ENCODE measurements at regions not wholly inside any gene's neighbourhood (a gene's known extent, or its start where the extent isn't known, plus 50 kb on each side); places are given as distances from the start of the nearest gene placed in this dataset.
"Not testable (repeated sequence)": the region's sequence is repeated elsewhere in the genome, so short reads cannot be mapped to it uniquely, and the experiment has no call there.

DNA sequence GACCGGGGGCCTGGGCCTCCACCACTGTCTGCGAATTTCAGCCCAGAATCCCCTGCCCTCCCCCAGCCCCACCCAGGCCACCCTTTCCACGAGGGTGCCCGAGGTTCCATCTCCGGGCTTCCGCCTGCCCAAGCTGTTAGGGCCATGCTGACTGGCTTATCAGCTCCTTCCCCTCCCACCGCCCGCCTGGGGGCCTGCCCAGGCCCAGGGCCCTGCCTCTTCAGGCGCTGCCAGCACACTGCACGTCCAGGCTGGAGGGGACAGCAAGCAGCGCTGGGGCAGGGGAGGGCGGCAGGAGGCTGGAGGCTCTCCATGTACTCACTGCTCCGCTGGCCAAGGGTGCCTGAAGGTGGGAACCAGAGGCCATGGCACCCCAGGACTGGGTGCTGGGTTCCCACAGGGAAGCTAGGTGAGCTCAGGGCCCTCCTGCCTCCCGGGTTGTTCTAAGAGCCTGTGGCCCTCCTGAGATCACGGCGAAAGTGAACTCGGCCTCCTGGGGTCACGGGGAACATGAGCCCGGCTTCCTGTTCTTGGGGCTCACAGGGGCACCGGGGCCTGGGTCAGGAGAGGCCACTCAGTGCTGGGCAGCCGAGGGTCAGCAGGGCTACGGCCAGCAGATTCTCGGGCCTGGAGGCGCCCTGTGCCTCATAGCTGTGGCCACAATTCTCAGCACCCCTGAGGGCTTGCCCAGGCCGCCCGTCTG, 57.7 kb upstream of the EGFL7 start:
- Histone ChIP-seq H3K9me3 (ENCODE audit: control insufficient read depth in 3 of 3, low read length in 3 of 3) (no peaks in the 10 kb centered on the region), H3K27ac (ENCODE audit: low read depth, low read length) (no peak overlapping the region), H3K27me3 (ENCODE audit: control insufficient read depth in 3 of 3, insufficient read depth in 3 of 3, low read length in 3 of 3) (peaks cover 11 to 27% (median 23%) of the 10 kb centered on the region in 3 donors), H3K36me3 (ENCODE audit: control insufficient read depth in 3 of 3, insufficient read depth in 3 of 3, low read length in 3 of 3) (no peaks in the 10 kb centered on the region), H3K9ac (ENCODE audit: low read depth in 1 of 3, low read length in 3 of 3) (no peak overlapping the region), H3K4me1 (ENCODE audit: control insufficient read depth in 3 of 3, insufficient read depth in 3 of 3, low read length in 3 of 3) (peaks cover 7 to 23% (median 7%) of the 10 kb centered on the region in 3 donors), H3K4me3 (ENCODE audit: low read length in 3 of 3) (no peak overlapping the region)

GRCh38 chr9:136603901-136604814, 58.3 kb upstream of the NOTCH1 start:
- Histone ChIP-seq H3K27ac (ENCODE audit: low read depth, low read length) (no peak overlapping the region), H3K4me3 (ENCODE audit: low read length in 3 of 3) (no peak overlapping the region), H3K9me3 (ENCODE audit: control insufficient read depth in 3 of 3, low read length in 3 of 3) (no peaks in the 10 kb centered on the region), H3K4me1 (ENCODE audit: control insufficient read depth in 3 of 3, insufficient read depth in 3 of 3, low read length in 3 of 3) (peaks cover 7 to 22% (median 7%) of the 10 kb centered on the region in 3 donors), H3K36me3 (ENCODE audit: control insufficient read depth in 3 of 3, insufficient read depth in 3 of 3, low read length in 3 of 3) (no peaks in the 10 kb centered on the region), H3K9ac (ENCODE audit: low read depth in 1 of 3, low read length in 3 of 3) (no peak overlapping the region), H3K27me3 (ENCODE audit: control insufficient read depth in 3 of 3, insufficient read depth in 3 of 3, low read length in 3 of 3) (peaks cover 16 to 28% (median 24%) of the 10 kb centered on the region in 3 donors)

GRCh38 chr9:136603216-136603615, 57.4 kb upstream of the NOTCH1 start:
- H3K4me3 ChIP-seq (ENCODE audit: low read length in 3 of 3) = no peak overlapping the region
- no peaks in the 10 kb centered on the region for H3K36me3 ChIP-seq (ENCODE audit: control insufficient read depth in 3 of 3, insufficient read depth in 3 of 3, low read length in 3 of 3)
- no peak overlapping the region for H3K9ac ChIP-seq (ENCODE audit: low read depth in 1 of 3, low read length in 3 of 3)
- no peak overlapping the region for H3K27ac ChIP-seq (ENCODE audit: low read depth, low read length)
- H3K27me3 ChIP-seq (ENCODE audit: control insufficient read depth in 3 of 3, insufficient read depth in 3 of 3, low read length in 3 of 3) = peaks cover 17 to 31% (median 24%) of the 10 kb centered on the region in 3 donors
- peaks cover 7 to 22% (median 7%) of the 10 kb centered on the region in 3 donors for H3K4me1 ChIP-seq (ENCODE audit: control insufficient read depth in 3 of 3, insufficient read depth in 3 of 3, low read length in 3 of 3)
- no peaks in the 10 kb centered on the region for H3K9me3 ChIP-seq (ENCODE audit: control insufficient read depth in 3 of 3, low read length in 3 of 3)

GRCh38 chr9:136602193-136602885, 56.5 kb upstream of the NOTCH1 start:
- peaks cover 17 to 27% (median 24%) of the 10 kb centered on the region in 3 donors for H3K27me3 ChIP-seq (ENCODE audit: control insufficient read depth in 3 of 3, insufficient read depth in 3 of 3, low read length in 3 of 3)
- H3K4me1 ChIP-seq (ENCODE audit: control insufficient read depth in 3 of 3, insufficient read depth in 3 of 3, low read length in 3 of 3) = peaks cover 7 to 19% (median 7%) of the 10 kb centered on the region in 3 donors
- no peak overlapping the region for H3K27ac ChIP-seq (ENCODE audit: low read depth, low read length)
- H3K9me3 ChIP-seq (ENCODE audit: control insufficient read depth in 3 of 3, low read length in 3 of 3) = no peaks in the 10 kb centered on the region
- no peak overlapping the region for H3K4me3 ChIP-seq (ENCODE audit: low read length in 3 of 3)
- H3K36me3 ChIP-seq (ENCODE audit: control insufficient read depth in 3 of 3, insufficient read depth in 3 of 3, low read length in 3 of 3) = no peaks in the 10 kb centered on the region
- no peak overlapping the region for H3K9ac ChIP-seq (ENCODE audit: low read depth in 1 of 3, low read length in 3 of 3)

- H3K27ac ChIP-seq (ENCODE audit: low read depth, low read length); H3K36me3 ChIP-seq (ENCODE audit: control insufficient read depth in 3 of 3, insufficient read depth in 3 of 3, low read length in 3 of 3); H3K4me3 ChIP-seq (ENCODE audit: low read length in 3 of 3); H3K9me3 ChIP-seq (ENCODE audit: control insufficient read depth in 3 of 3, low read length in 3 of 3); H3K9ac ChIP-seq (ENCODE audit: low read depth in 1 of 3, low read length in 3 of 3): not testable (repeated sequence)
- Histone ChIP-seq H3K27me3 (ENCODE audit: control insufficient read depth in 3 of 3, insufficient read depth in 3 of 3, low read length in 3 of 3) (peaks cover 17 to 27% (median 24%) of the 10 kb centered on the region in 3 donors), H3K4me1 (ENCODE audit: control insufficient read depth in 3 of 3, insufficient read depth in 3 of 3, low read length in 3 of 3) (peaks cover 3 to 14% (median 4%) of the 10 kb centered on the region in 3 donors)
Observed at GRCh38 chr9:136601250-136601973, 55.6 kb upstream of the NOTCH1 start.

DNA sequence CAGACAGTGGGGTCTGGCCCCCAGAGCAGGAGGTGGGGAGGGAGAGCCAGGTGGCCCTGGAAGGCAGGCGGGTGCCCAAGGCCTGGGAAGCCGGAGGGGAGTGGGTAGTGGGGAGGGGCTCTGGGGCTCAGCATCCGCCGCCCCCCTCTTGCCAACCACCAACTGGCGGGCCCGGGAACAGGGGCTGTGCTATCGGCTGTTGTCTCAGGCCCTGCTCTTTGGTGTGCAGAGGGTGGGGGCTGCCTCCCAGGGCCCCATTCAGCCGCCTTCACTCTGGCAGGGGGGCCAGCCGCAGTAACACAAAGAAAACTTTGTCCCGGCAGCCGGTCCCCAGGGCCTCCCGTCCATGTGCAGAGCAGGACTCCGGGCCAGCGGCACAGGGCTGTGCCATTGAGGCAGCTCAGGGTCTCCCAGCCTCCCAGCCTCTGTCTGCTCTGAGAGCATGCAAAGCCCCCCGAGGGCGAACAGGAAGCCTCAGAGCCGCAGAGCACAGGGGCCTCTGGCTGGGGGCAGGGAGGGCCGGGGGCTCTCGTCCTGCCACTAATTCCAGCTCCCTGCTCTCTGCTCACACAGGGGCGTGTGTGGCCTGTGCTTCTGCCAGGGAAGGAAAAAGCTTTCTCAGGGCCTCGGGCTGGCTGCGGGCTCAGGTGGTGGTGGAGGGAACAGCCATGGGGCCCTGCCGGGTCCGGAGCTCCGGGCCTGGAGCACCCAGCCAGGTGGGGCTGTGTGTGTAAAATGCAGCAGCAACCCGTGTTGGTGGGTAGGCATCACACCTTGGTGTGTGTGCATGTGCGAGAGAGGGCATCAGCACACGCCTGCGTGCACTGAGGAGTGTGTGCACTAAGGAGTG, 54.2 kb upstream of the NOTCH1 start:
- Histone ChIP-seq H3K4me3 (ENCODE audit: low read length in 3 of 3) (no peak overlapping the region), H3K9me3 (ENCODE audit: control insufficient read depth in 3 of 3, low read length in 3 of 3) (no peaks in the 10 kb centered on the region), H3K9ac (ENCODE audit: low read depth in 1 of 3, low read length in 3 of 3) (no peak overlapping the region), H3K27ac (ENCODE audit: low read depth, low read length) (no peak overlapping the region), H3K4me1 (ENCODE audit: control insufficient read depth in 3 of 3, insufficient read depth in 3 of 3, low read length in 3 of 3) (peaks cover 0 to 4% (median 0%) of the 10 kb centered on the region in 3 donors), H3K36me3 (ENCODE audit: control insufficient read depth in 3 of 3, insufficient read depth in 3 of 3, low read length in 3 of 3) (no peaks in the 10 kb centered on the region), H3K27me3 (ENCODE audit: control insufficient read depth in 3 of 3, insufficient read depth in 3 of 3, low read length in 3 of 3) (peaks cover 17 to 27% (median 24%) of the 10 kb centered on the region in 3 donors)

- no peaks in the 10 kb centered on the region for H3K9me3 ChIP-seq (ENCODE audit: control insufficient read depth in 3 of 3, low read length in 3 of 3)
- H3K4me3 ChIP-seq (ENCODE audit: low read length in 3 of 3) = no peak overlapping the region
- H3K27me3 ChIP-seq (ENCODE audit: control insufficient read depth in 3 of 3, insufficient read depth in 3 of 3, low read length in 3 of 3) = peaks cover 19 to 31% (median 25%) of the 10 kb centered on the region in 3 donors
- H3K36me3 ChIP-seq (ENCODE audit: control insufficient read depth in 3 of 3, insufficient read depth in 3 of 3, low read length in 3 of 3) = no peaks in the 10 kb centered on the region
- H3K27ac ChIP-seq (ENCODE audit: low read depth, low read length) = no peak overlapping the region
- H3K9ac ChIP-seq (ENCODE audit: low read depth in 1 of 3, low read length in 3 of 3) = no peak overlapping the region
- H3K4me1 ChIP-seq (ENCODE audit: control insufficient read depth in 3 of 3, insufficient read depth in 3 of 3, low read length in 3 of 3) = peaks cover 0 to 2% (median 0%) of the 10 kb centered on the region in 3 donors
Observed at GRCh38 chr9:136599074-136599531, 53.3 kb upstream of the NOTCH1 start.

- not testable (repeated sequence) for H3K36me3 ChIP-seq (ENCODE audit: control insufficient read depth in 3 of 3, insufficient read depth in 3 of 3, low read length in 3 of 3); H3K9ac ChIP-seq (ENCODE audit: low read depth in 1 of 3, low read length in 3 of 3); H3K4me3 ChIP-seq (ENCODE audit: low read length in 3 of 3); H3K4me1 ChIP-seq (ENCODE audit: control insufficient read depth in 3 of 3, insufficient read depth in 3 of 3, low read length in 3 of 3); H3K27ac ChIP-seq (ENCODE audit: low read depth, low read length); H3K9me3 ChIP-seq (ENCODE audit: control insufficient read depth in 3 of 3, low read length in 3 of 3)
- H3K27me3 ChIP-seq (ENCODE audit: control insufficient read depth in 3 of 3, insufficient read depth in 3 of 3, low read length in 3 of 3) = peaks cover 16 to 25% (median 25%) of the 10 kb centered on the region in 3 donors
Observed at GRCh38 chr9:136598390-136599073, 52.7 kb upstream of the NOTCH1 start.
